ENCODE measurements at regions not wholly inside any gene's neighbourhood (a gene's known extent, or its start where the extent isn't known, plus 50 kb on each side); places are given as distances from the start of the nearest gene placed in this dataset.
A peak's percentile ranks its signal among the peaks of the same experiment; 100 is the strongest.

- in situ Hi-C loops (cut with HindIII; ENCODE audit: low sequenced_read_pairs) = no loop called here
- DNase-seq (ENCODE audit: low read depth) = no peak
- TF ChIP-seq, protein P1, sequence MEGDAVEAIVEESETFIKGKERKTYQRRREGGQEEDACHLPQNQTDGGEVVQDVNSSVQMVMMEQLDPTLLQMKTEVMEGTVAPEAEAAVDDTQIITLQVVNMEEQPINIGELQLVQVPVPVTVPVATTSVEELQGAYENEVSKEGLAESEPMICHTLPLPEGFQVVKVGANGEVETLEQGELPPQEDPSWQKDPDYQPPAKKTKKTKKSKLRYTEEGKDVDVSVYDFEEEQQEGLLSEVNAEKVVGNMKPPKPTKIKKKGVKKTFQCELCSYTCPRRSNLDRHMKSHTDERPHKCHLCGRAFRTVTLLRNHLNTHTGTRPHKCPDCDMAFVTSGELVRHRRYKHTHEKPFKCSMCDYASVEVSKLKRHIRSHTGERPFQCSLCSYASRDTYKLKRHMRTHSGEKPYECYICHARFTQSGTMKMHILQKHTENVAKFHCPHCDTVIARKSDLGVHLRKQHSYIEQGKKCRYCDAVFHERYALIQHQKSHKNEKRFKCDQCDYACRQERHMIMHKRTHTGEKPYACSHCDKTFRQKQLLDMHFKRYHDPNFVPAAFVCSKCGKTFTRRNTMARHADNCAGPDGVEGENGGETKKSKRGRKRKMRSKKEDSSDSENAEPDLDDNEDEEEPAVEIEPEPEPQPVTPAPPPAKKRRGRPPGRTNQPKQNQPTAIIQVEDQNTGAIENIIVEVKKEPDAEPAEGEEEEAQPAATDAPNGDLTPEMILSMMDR (IDR thresholded peaks at IDR 0.05; ENCODE audit: low read depth, low read length, missing control alignments) = no peak
Observed at GRCh38 chr7:84916161-84916560, 270.7 kb downstream of the SEMA3D start.

GRCh38 chr7:84914598-84914997 lies 272.3 kb downstream of the SEMA3D start:
- in situ Hi-C loops (cut with HindIII; ENCODE audit: low sequenced_read_pairs) = no loop called here
- DNase-seq (ENCODE audit: low read depth) = no peak
- TF ChIP-seq, protein P1 (IDR thresholded peaks at IDR 0.05; ENCODE audit: low read depth, low read length, missing control alignments) = peak; percentile 2
- H3K4me3 ChIP-seq (ENCODE audit: low read depth, low read length) = no peak overlapping the region

More at GRCh38 chr7:84916161-84916560, 270.7 kb downstream of the SEMA3D start:
- H3K4me3 ChIP-seq (ENCODE audit: low read depth, low read length) = no peak overlapping the region

GRCh38 chr7:84913731-84914130 lies 273.1 kb downstream of the SEMA3D start:
- TF ChIP-seq, protein P1 (IDR thresholded peaks at IDR 0.05; ENCODE audit: low read depth, low read length, missing control alignments) = no peak
- in situ Hi-C loops (cut with HindIII; ENCODE audit: low sequenced_read_pairs) = no loop called here
- no peak for DNase-seq (ENCODE audit: low read depth)
- no peak overlapping the region for H3K4me3 ChIP-seq (ENCODE audit: low read depth, low read length)

GRCh38 chr7:84912993-84913635 lies 273.7 kb downstream of the SEMA3D start:
- TF ChIP-seq, protein P1 (IDR thresholded peaks at IDR 0.05; ENCODE audit: low read depth, low read length, missing control alignments) = no peak
- in situ Hi-C loops (cut with HindIII; ENCODE audit: low sequenced_read_pairs) = no loop called here
- no peak for DNase-seq (ENCODE audit: low read depth)
- no peak overlapping the region for H3K4me3 ChIP-seq (ENCODE audit: low read depth, low read length)

- TF ChIP-seq, protein P1 (IDR thresholded peaks at IDR 0.05; ENCODE audit: low read depth, low read length, missing control alignments) = no peak
- DNase-seq (ENCODE audit: low read depth) = no peak
- in situ Hi-C loops (cut with HindIII; ENCODE audit: low sequenced_read_pairs) = no loop called here
- H3K4me3 ChIP-seq (ENCODE audit: low read depth, low read length) = no peak overlapping the region
Observed at GRCh38 chr7:84912537-84912936, 274.3 kb downstream of the SEMA3D start.

DNA sequence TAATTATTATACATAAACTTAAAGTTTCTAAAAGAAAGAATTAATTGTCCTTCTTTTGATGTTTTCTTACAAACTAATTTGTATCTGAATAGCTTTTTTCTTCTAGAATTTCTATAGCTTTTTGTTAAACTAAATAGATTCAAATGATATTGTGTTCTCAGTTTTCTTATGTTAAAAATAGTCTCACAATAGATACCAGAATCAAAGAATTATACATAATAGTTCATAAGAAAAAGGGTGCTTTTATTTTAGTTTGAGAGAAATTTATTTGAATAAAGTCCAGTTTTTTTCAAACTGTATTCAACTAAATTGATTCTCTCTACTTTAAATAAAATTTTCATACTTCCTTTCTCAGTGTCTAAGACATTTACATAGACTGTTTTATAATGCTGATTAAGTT lies 274.8 kb downstream of the SEMA3D start:
- in situ Hi-C loops (cut with HindIII; ENCODE audit: low sequenced_read_pairs) = no loop called here
- TF ChIP-seq, protein P1 (IDR thresholded peaks at IDR 0.05; ENCODE audit: low read depth, low read length, missing control alignments) = no peak
- no peak overlapping the region for H3K4me3 ChIP-seq (ENCODE audit: low read depth, low read length)
- no peak for DNase-seq (ENCODE audit: low read depth)

Measured in astrocyte of the cerebellum (primary cell).